Stimulated activated CD4-positive, alpha-beta T cell treated with anti-CD3 and anti-CD28 coated beads, Interleukin-2, amount 100 ng/mL, for 24 hours (primary cell): ENCODE measurements at regions not wholly inside any gene's neighbourhood (a gene's known extent, or its start where the extent isn't known, plus 50 kb on each side); places are given as distances from the start of the nearest gene placed in this dataset.
"Not testable (repeated sequence)": the region's sequence is repeated elsewhere in the genome, so short reads cannot be mapped to it uniquely, and the experiment has no call there.

Experiments used
- DNase-seq, 2 donors: peaks; one replicate each; pipeline ENCODE4 v3.0.0-alpha.2; 2020

- DNase-seq = no peak
Measured at GRCh38 chr5:15013654-15014463, 142.3 kb upstream of the ANKH start.

- DNase-seq = no peak
Measured at GRCh38 chr5:15012061-15012460, 140.5 kb upstream of the ANKH start.

GRCh38 chr5:15010936-15011335 lies 139.4 kb upstream of the ANKH start:
- no peak for DNase-seq

GRCh38 chr5:15009420-15009819 lies 137.8 kb upstream of the ANKH start:
- no peak for DNase-seq

- DNase-seq = no peak
Measured at GRCh38 chr5:15008921-15009320, 137.3 kb upstream of the ANKH start.

- DNase-seq = no peak
Measured at GRCh38 chr5:15008476-15008875, 136.9 kb upstream of the ANKH start.

GRCh38 chr5:15007646-15008045 lies 136.1 kb upstream of the ANKH start:
- DNase-seq = no peak

- DNase-seq = no peak
Measured at GRCh38 chr5:15004506-15004905, 132.9 kb upstream of the ANKH start.

- peak; percentile 46 to 57 for DNase-seq
Measured at GRCh38 chr5:15003511-15003920, 131.9 kb upstream of the ANKH start.

GRCh38 chr5:15002791-15003190 lies 131.2 kb upstream of the ANKH start:
- no peak for DNase-seq

- no peak for DNase-seq
Measured at GRCh38 chr5:15002173-15002572, 130.6 kb upstream of the ANKH start.

- DNase-seq = no peak
Measured at GRCh38 chr5:15001517-15001916, 129.9 kb upstream of the ANKH start.

- DNase-seq = no peak
Measured at GRCh38 chr5:14998491-14998890, 126.9 kb upstream of the ANKH start.

- no peak for DNase-seq
Measured at GRCh38 chr5:14996997-14997396, 125.4 kb upstream of the ANKH start.

- DNase-seq = no peak
Measured at GRCh38 chr5:14995229-14995628, 123.7 kb upstream of the ANKH start.

- DNase-seq = not testable (repeated sequence)
Measured at GRCh38 chr5:14993459-14994133, 122.0 kb upstream of the ANKH start.

- DNase-seq = peak; percentile 31 to 43
Measured at GRCh38 chr5:14992751-14993458, 121.3 kb upstream of the ANKH start.

- DNase-seq = no peak
Measured at GRCh38 chr5:14988223-14988622, 116.6 kb upstream of the ANKH start.

GRCh38 chr5:14986413-14986812 lies 114.8 kb upstream of the ANKH start:
- no peak for DNase-seq

GRCh38 chr5:14983666-14984441 lies 112.3 kb upstream of the ANKH start:
- peak in 1 of 2 donors; percentile 12 for DNase-seq

GRCh38 chr5:14980698-14981097 lies 109.1 kb upstream of the ANKH start:
- no peak for DNase-seq

GRCh38 chr5:14977058-14977685 lies 105.6 kb upstream of the ANKH start:
- no peak for DNase-seq
